ENCODE measurements at regions not wholly inside any gene's neighbourhood (a gene's known extent, or its start where the extent isn't known, plus 50 kb on each side); places are given as distances from the start of the nearest gene placed in this dataset.

GRCh38 chr6:78768271-78768670 is 99.1 kb upstream of the IRAK1BP1 start:
- BruUV-seq (replicated peaks): no TSS peak
- POLR2A ChIA-PET (ENCODE audit: unreplicated experiment): no interaction called here
- no peak overlapping the region for H3K4me2 ChIP-seq

DNA sequence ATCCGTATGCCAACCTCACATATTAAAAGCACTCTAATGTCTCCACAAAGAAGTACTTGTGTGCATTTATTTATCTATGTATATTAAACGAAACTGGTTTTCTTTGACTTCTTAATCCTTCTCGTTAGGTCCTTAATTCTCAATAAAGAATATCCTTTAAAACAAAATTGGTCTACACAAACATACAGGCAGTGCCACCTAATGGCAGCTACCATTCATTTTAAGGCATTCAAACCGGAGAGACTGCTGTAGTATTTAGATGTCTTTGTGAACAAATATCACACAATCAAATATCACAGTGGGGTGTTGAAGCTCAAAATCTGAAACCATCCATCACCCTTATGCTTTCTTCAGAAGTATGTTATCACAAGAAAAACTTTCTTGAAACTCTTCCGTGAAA is 96.6 kb upstream of the IRAK1BP1 start:
- ChIA-PET CTCF (no interaction called here), POLR2A (ENCODE audit: unreplicated experiment) (no interaction called here)
- Histone ChIP-seq H3F3A (ENCODE audit: insufficient read depth, low read depth) (no peaks in the 10 kb centered on the region), H4K20me1 (ENCODE audit: insufficient read depth) (no peaks in the 10 kb centered on the region), H3K36me3 (ENCODE audit: low read depth) (no peaks in the 10 kb centered on the region), H3K4me2 (no peak overlapping the region), H3K79me2 (ENCODE audit: low read depth) (no peaks in the 10 kb centered on the region), H3K4me1 (replicated peaks; ENCODE audit: insufficient read depth) (no peaks in the 10 kb centered on the region), H3K27ac (no peak overlapping the region), H3K4me3 (no peak overlapping the region), H3K9me2 (ENCODE audit: insufficient read depth) (no peaks in the 10 kb centered on the region), H3K9me3 (ENCODE audit: insufficient read depth, low read depth) (no peaks in the 10 kb centered on the region), H3K27me3 (ENCODE audit: insufficient read depth, low read depth) (no peaks in the 10 kb centered on the region), H2AFZ (no peak overlapping the region)
- no TSS peak for BruUV-seq (replicated peaks)
- intact Hi-C loops (cut with micrococcal nuclease; ENCODE audit: unreplicated experiment): no loop called here
- DNase-seq: no peak
- TF ChIP-seq, protein P1, sequence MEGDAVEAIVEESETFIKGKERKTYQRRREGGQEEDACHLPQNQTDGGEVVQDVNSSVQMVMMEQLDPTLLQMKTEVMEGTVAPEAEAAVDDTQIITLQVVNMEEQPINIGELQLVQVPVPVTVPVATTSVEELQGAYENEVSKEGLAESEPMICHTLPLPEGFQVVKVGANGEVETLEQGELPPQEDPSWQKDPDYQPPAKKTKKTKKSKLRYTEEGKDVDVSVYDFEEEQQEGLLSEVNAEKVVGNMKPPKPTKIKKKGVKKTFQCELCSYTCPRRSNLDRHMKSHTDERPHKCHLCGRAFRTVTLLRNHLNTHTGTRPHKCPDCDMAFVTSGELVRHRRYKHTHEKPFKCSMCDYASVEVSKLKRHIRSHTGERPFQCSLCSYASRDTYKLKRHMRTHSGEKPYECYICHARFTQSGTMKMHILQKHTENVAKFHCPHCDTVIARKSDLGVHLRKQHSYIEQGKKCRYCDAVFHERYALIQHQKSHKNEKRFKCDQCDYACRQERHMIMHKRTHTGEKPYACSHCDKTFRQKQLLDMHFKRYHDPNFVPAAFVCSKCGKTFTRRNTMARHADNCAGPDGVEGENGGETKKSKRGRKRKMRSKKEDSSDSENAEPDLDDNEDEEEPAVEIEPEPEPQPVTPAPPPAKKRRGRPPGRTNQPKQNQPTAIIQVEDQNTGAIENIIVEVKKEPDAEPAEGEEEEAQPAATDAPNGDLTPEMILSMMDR (conservative IDR thresholded peaks at IDR 0.05): no peak
- no peak for TF ChIP-seq EZH2 (IDR thresholded peaks at IDR 0.05; ENCODE audit: low read depth)

More at GRCh38 chr6:78768271-78768670, 99.1 kb upstream of the IRAK1BP1 start:
- Histone ChIP-seq H3K9me3 (ENCODE audit: insufficient read depth, low read depth) (no peaks in the 10 kb centered on the region), H3K4me1 (replicated peaks; ENCODE audit: insufficient read depth) (no peaks in the 10 kb centered on the region), H3K27ac (no peak overlapping the region), H3K4me3 (no peak overlapping the region), H4K20me1 (ENCODE audit: insufficient read depth) (no peaks in the 10 kb centered on the region), H3K36me3 (ENCODE audit: low read depth) (no peaks in the 10 kb centered on the region), H2AFZ (no peak overlapping the region), H3K27me3 (ENCODE audit: insufficient read depth, low read depth) (no peaks in the 10 kb centered on the region), H3K79me2 (ENCODE audit: low read depth) (no peaks in the 10 kb centered on the region), H3K9me2 (ENCODE audit: insufficient read depth) (no peaks in the 10 kb centered on the region), H3F3A (ENCODE audit: insufficient read depth, low read depth) (no peaks in the 10 kb centered on the region)
- no peak for DNase-seq
- CTCF ChIA-PET: no interaction called here
- intact Hi-C loops (cut with micrococcal nuclease; ENCODE audit: unreplicated experiment): no loop called here
- TF ChIP-seq EZH2 (IDR thresholded peaks at IDR 0.05; ENCODE audit: low read depth): no peak
- TF ChIP-seq, protein P1 (conservative IDR thresholded peaks at IDR 0.05): no peak

GRCh38 chr6:78771586-78771985 is 95.8 kb upstream of the IRAK1BP1 start:
- Histone ChIP-seq H3F3A (ENCODE audit: insufficient read depth, low read depth) (no peaks in the 10 kb centered on the region), H2AFZ (no peak overlapping the region), H3K4me1 (replicated peaks; ENCODE audit: insufficient read depth) (no peaks in the 10 kb centered on the region), H3K36me3 (ENCODE audit: low read depth) (no peaks in the 10 kb centered on the region), H3K79me2 (ENCODE audit: low read depth) (no peaks in the 10 kb centered on the region), H3K4me2 (no peak overlapping the region), H3K27ac (no peak overlapping the region), H3K4me3 (no peak overlapping the region), H3K9me2 (ENCODE audit: insufficient read depth) (no peaks in the 10 kb centered on the region), H3K9me3 (ENCODE audit: insufficient read depth, low read depth) (no peaks in the 10 kb centered on the region), H4K20me1 (ENCODE audit: insufficient read depth) (no peaks in the 10 kb centered on the region), H3K27me3 (ENCODE audit: insufficient read depth, low read depth) (no peaks in the 10 kb centered on the region)
- ChIA-PET CTCF (no interaction called here), POLR2A (ENCODE audit: unreplicated experiment) (no interaction called here)
- intact Hi-C loops (cut with micrococcal nuclease; ENCODE audit: unreplicated experiment): no loop called here
- TF ChIP-seq EZH2 (IDR thresholded peaks at IDR 0.05; ENCODE audit: low read depth): no peak
- TF ChIP-seq, protein P1 (conservative IDR thresholded peaks at IDR 0.05): no peak
- BruUV-seq (replicated peaks): no TSS peak
- no peak for DNase-seq

Data from PC-9 (cell line).